ENCODE measurements at regions not wholly inside any gene's neighbourhood (a gene's known extent, or its start where the extent isn't known, plus 50 kb on each side); places are given as distances from the start of the nearest gene placed in this dataset.

- no peak for DNase-seq (ENCODE audit: low read depth, low spot score)
- TF ChIP-seq CTCF (IDR thresholded peaks at IDR 0.05; ENCODE audit: low read depth, low read length), result no peak
- H3K9me3 ChIP-seq (ENCODE audit: control insufficient read depth, insufficient read depth, low read length), result peaks cover 8% of the 10 kb centered on the region
- H3K4me3 ChIP-seq (ENCODE audit: low read depth, low read length), result no peak overlapping the region
- ChIA-PET CTCF (no interaction called here), POLR2A (no interaction called here)
- no peak overlapping the region for H3K27ac ChIP-seq (ENCODE audit: low read depth, low read length)
- no peaks in the 10 kb centered on the region for H3K27me3 ChIP-seq (ENCODE audit: control insufficient read depth, insufficient read depth, low read length)
Observed at GRCh38 chr13:107874456-107874855, 340.9 kb downstream of the LIG4 start.

GRCh38 chr13:107873926-107874325, 341.4 kb downstream of the LIG4 start:
- peaks cover 8% of the 10 kb centered on the region for H3K9me3 ChIP-seq (ENCODE audit: control insufficient read depth, insufficient read depth, low read length)
- TF ChIP-seq CTCF (IDR thresholded peaks at IDR 0.05; ENCODE audit: low read depth, low read length), result no peak
- no peak overlapping the region for H3K27ac ChIP-seq (ENCODE audit: low read depth, low read length)
- H3K27me3 ChIP-seq (ENCODE audit: control insufficient read depth, insufficient read depth, low read length), result no peaks in the 10 kb centered on the region
- ChIA-PET POLR2A (no interaction called here), CTCF (no interaction called here)
- DNase-seq (ENCODE audit: low read depth, low spot score), result no peak
- H3K4me3 ChIP-seq (ENCODE audit: low read depth, low read length), result no peak overlapping the region

GRCh38 chr13:107870400-107870799, 344.9 kb downstream of the LIG4 start:
- DNase-seq (ENCODE audit: low read depth, low spot score), result no peak
- CTCF ChIA-PET, result interaction anchor here (1.0 to 2.5 kb wide), 4 partner anchors 285 to 666 kb away, joined by 3 to 8 read pairs (median 4); no protein-coding TSS in a partner anchor
- TF ChIP-seq CTCF (IDR thresholded peaks at IDR 0.05; ENCODE audit: low read depth, low read length), result no peak
- POLR2A ChIA-PET, result no interaction called here
- H3K9me3 ChIP-seq (ENCODE audit: control insufficient read depth, insufficient read depth, low read length), result peaks cover 5% of the 10 kb centered on the region
- no peaks in the 10 kb centered on the region for H3K27me3 ChIP-seq (ENCODE audit: control insufficient read depth, insufficient read depth, low read length)
- no peak overlapping the region for H3K4me3 ChIP-seq (ENCODE audit: low read depth, low read length)
- H3K27ac ChIP-seq (ENCODE audit: low read depth, low read length), result no peak overlapping the region

GRCh38 chr13:107867701-107868661, 347.4 kb downstream of the LIG4 start:
- TF ChIP-seq CTCF (IDR thresholded peaks at IDR 0.05; ENCODE audit: low read depth, low read length), result peak; percentile 73
- Histone ChIP-seq H3K27me3 (ENCODE audit: control insufficient read depth, insufficient read depth, low read length) (no peaks in the 10 kb centered on the region), H3K4me3 (ENCODE audit: low read depth, low read length) (peak overlapping the region; percentile 79), H3K9me3 (ENCODE audit: control insufficient read depth, insufficient read depth, low read length) (no peaks in the 10 kb centered on the region), H3K27ac (ENCODE audit: low read depth, low read length) (peak overlapping the region; percentile 39)
- DNase-seq (ENCODE audit: low read depth, low spot score), result no peak
- POLR2A ChIA-PET, result interaction anchor here (0.6 to 0.9 kb wide), 3 partner anchors 39 to 491 kb away, joined by 3 to 8 read pairs (median 3); no protein-coding TSS in a partner anchor
- CTCF ChIA-PET, result interaction anchor here (1.0 to 1.4 kb wide), 4 partner anchors 127 to 495 kb away, joined by 3 to 5 read pairs (median 3); no protein-coding TSS in a partner anchor
